ENCODE measurements at regions not wholly inside any gene's neighbourhood (a gene's known extent, or its start where the extent isn't known, plus 50 kb on each side); places are given as distances from the start of the nearest gene placed in this dataset.
"Not testable (repeated sequence)": the region's sequence is repeated elsewhere in the genome, so short reads cannot be mapped to it uniquely, and the experiment has no call there.

DNA sequence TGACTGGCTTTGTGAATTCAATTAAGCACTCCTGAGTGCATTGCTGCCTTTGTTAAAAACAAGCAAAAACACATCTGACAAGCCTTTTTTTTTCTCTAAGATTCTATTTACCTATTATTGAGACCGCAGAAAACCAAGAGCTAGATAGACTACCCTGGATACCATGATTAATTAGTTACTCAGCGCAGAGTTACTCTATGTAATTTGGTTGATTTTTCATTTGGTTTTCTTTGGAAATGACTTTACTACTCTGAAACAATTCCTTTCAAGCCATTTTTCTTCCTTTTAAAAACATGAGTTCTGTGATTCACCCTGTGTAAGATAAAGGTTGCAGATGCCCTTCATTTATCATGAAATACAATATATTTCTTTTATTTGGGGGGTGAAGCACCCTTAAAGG lies 421.6 kb upstream of the PIK3R1 start:
- Histone ChIP-seq H3K4me3 (replicated peaks in 1 of 3) (no peak overlapping the region), H3K4me1 (no peaks in the 10 kb centered on the region), H3K27ac (no peak overlapping the region), H3K27me3 (no peaks in the 10 kb centered on the region), H3K9me3 (no peaks in the 10 kb centered on the region), H3K36me3 (no peaks in the 10 kb centered on the region)
- intact Hi-C loops (cut with DNase I): no loop called here
- WGBS, 2 donors: 92 to 95% methylated on average over 2 of the region's 2 CpGs
- no peak for TF ChIP-seq POLR2A (IDR thresholded peaks at IDR 0.05)
- TF ChIP-seq, protein P1, sequence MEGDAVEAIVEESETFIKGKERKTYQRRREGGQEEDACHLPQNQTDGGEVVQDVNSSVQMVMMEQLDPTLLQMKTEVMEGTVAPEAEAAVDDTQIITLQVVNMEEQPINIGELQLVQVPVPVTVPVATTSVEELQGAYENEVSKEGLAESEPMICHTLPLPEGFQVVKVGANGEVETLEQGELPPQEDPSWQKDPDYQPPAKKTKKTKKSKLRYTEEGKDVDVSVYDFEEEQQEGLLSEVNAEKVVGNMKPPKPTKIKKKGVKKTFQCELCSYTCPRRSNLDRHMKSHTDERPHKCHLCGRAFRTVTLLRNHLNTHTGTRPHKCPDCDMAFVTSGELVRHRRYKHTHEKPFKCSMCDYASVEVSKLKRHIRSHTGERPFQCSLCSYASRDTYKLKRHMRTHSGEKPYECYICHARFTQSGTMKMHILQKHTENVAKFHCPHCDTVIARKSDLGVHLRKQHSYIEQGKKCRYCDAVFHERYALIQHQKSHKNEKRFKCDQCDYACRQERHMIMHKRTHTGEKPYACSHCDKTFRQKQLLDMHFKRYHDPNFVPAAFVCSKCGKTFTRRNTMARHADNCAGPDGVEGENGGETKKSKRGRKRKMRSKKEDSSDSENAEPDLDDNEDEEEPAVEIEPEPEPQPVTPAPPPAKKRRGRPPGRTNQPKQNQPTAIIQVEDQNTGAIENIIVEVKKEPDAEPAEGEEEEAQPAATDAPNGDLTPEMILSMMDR (IDR thresholded peaks at IDR 0.05): no peak
- no peak for DNase-seq

DNA sequence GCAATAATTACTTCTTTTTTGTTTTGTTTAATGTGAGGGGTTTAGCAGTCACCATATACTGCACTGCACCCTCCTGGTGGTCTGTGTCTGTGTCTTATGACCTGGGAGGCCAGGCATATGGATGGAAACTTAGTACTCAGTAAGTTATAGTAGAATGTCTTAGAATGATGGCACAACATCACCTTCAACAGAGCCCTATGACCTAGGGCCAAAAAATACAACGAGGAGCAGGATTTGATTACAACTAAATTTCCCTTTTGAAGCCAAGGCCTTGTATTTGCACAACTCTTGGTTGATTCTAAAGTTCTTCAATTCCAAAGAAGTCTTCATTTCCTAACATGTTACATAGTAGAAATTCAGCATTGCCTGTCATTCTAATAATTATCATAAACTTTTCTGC lies 422.1 kb upstream of the PIK3R1 start:
- Histone ChIP-seq H3K4me3 (replicated peaks in 1 of 3) (no peak overlapping the region), H3K36me3 (no peaks in the 10 kb centered on the region), H3K27ac (no peak overlapping the region), H3K27me3 (no peaks in the 10 kb centered on the region), H3K9me3 (no peaks in the 10 kb centered on the region), H3K4me1 (no peaks in the 10 kb centered on the region)
- TF ChIP-seq POLR2A (IDR thresholded peaks at IDR 0.05): no peak
- TF ChIP-seq, protein P1 (IDR thresholded peaks at IDR 0.05): no peak
- intact Hi-C loops (cut with DNase I): no loop called here
- DNase-seq: no peak
- 67 to 82% methylated on average over 1 of the region's 1 CpG for WGBS, 2 donors

DNA sequence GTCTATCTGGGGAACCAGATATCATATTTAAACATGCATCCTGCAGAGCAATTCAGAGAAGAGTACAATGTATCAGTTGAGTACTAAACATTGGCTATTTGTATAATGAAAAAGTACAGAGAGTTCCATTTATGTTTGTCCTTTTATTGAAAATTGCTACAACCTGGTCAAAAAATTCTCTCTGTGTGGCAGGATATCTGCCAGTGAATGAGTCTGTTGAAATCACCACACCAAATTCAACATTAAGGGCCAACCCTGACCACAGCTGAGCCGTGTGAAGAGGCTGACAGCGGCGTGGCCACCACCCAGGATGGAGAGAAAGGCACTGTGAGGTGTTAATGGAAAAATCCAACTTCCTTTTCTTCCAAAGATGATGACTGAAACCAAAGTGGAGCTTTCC lies 422.7 kb upstream of the PIK3R1 start:
- no peak overlapping the region for H3K4me3 ChIP-seq (replicated peaks in 1 of 3)
- no peaks in the 10 kb centered on the region for H3K4me1 ChIP-seq
- H3K27ac ChIP-seq: no peak overlapping the region
- no peak for DNase-seq
- intact Hi-C loops (cut with DNase I): no loop called here
- no peaks in the 10 kb centered on the region for H3K9me3 ChIP-seq
- WGBS, 2 donors: 85 to 91% methylated on average over 3 of the region's 3 CpGs
- no peak for TF ChIP-seq POLR2A (IDR thresholded peaks at IDR 0.05)
- TF ChIP-seq, protein P1 (IDR thresholded peaks at IDR 0.05): no peak
- no peaks in the 10 kb centered on the region for H3K27me3 ChIP-seq
- H3K36me3 ChIP-seq: no peaks in the 10 kb centered on the region

DNA sequence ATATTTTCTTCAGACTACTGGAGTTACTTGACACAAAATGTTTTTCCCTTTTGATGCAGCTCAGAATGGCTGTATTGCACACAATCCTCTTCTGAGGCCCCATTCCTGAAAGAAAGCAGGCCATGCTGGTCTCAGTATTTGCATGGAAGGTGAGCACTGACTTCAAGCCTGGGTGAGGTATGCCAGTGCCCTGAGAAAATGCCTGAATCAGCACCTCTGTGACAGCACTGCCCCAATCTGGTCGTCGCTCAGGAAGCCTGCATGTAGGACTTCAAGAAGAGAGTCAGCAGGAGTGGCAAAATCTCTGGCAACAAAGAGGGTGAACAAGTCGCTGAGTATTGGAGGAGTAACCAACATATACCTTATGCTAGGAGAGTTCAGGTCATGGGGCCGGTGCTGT lies 425.2 kb upstream of the PIK3R1 start:
- no peaks in the 10 kb centered on the region for H3K36me3 ChIP-seq
- intact Hi-C loops (cut with DNase I): no loop called here

DNA sequence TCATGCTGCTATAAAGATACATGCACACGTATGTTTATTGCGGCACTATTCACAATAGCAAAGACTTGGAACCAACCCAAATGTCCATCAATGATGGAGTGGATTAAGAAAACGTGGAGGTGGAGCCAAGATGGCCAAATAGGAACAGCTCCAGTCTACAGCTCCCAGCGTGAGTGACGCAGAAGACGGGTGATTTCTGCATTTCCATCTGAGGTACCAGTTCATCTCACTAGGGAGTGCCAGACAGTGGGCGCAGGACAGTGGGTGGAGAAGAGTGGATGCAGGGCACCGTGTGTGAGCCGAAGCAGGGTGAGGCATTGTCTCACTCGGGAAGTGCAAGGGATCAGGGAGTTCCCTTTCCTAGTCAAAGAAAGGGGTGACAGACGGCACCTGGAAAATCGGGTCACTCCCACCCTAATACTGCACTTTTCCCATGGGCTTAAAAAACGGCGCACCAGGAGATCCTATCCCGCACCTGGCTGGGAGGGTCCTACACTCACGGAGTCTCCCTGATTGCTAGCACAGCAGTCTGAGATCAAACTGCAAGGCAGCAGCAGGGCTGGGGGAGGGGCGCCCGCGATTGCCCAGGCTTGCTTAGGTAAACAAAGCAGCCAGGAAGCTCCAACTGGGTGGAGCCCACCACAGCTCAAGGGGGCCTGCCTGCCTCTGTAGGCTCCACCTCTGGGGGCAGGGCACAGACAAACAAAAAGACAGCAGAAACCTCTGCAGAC lies 435.5 kb upstream of the PIK3R1 start:
- H3K4me1 ChIP-seq; H3K9me3 ChIP-seq; H3K27ac ChIP-seq; H3K27me3 ChIP-seq; H3K4me3 ChIP-seq (replicated peaks in 1 of 3); DNase-seq; intact Hi-C loops (cut with DNase I); H3K36me3 ChIP-seq: not testable (repeated sequence)
- 87 to 88% methylated on average over 14 to 16 of the region's 19 CpGs for WGBS, 2 donors

More for the DNA sequence above, 425.2 kb upstream of the PIK3R1 start:
- no peaks in the 10 kb centered on the region for H3K4me1 ChIP-seq
- no peaks in the 10 kb centered on the region for H3K9me3 ChIP-seq
- 90 to 94% methylated on average over 4 of the region's 4 CpGs for WGBS, 2 donors
- no peak overlapping the region for H3K4me3 ChIP-seq (replicated peaks in 1 of 3)
- no peak for DNase-seq
- TF ChIP-seq, protein P1 (IDR thresholded peaks at IDR 0.05): no peak
- no peak for TF ChIP-seq POLR2A (IDR thresholded peaks at IDR 0.05)
- no peaks in the 10 kb centered on the region for H3K27me3 ChIP-seq
- H3K27ac ChIP-seq: no peak overlapping the region
